Gastrocnemius medialis (tissue), 4 donors: ENCODE measurements at regions not wholly inside any gene's neighbourhood (a gene's known extent, or its start where the extent isn't known, plus 50 kb on each side); places are given as distances from the start of the nearest gene placed in this dataset.

Experiments
- ATAC-seq, 2 donors: fragments of 150-250 bp; one replicate each; pipeline ENCODE4 v1.9.1; 2016
- DNase-seq, 2 donors: peaks; one replicate each; pipeline ENCODE4 v3.0.0-alpha.2; 2019
- H3K27ac ChIP-seq, 4 donors: fragments of 200-600 bp; sonication (generic); 1 replicate in 1 of 4; 2 replicates in 3 of 4; pipeline ENCODE4 v1.5.1; 2016 to 2018; ENCODE audit warnings: mild to moderate bottlenecking in 2 of 4, moderate library complexity in 1 of 4
- H3K27me3 ChIP-seq, 3 donors: fragments of 200-600 bp; sonication (generic) in 2 of 3; 1 replicate in 1 of 3; 2 replicates in 2 of 3; pipeline versions ENCODE4 v1.5.1 to v1.6.0; 2016 to 2019; ENCODE audit warnings: mild to moderate bottlenecking in 1 of 3, moderate library complexity in 1 of 3
- H3K36me3 ChIP-seq, 2 donors: fragments of 200-600 bp; sonication (generic) in 1 of 2; one replicate each; pipeline ENCODE4 v1.5.1; 2017 to 2018
- H3K4me1 ChIP-seq, 2 donors: fragments of 200-600 bp; sonication (generic) in 1 of 2; one replicate each; pipeline ENCODE4 v1.5.1; 2016 to 2017; ENCODE audit warnings: mild to moderate bottlenecking in 2 of 2
- H3K4me3 ChIP-seq, 4 donors: fragments of 200-600 bp; sonication (generic) in 3 of 4; 1 replicate in 1 of 4; 2 replicates in 3 of 4; pipeline ENCODE4 v1.5.1; 2016 to 2019; ENCODE audit warnings: mild to moderate bottlenecking in 2 of 4
- H3K9me3 ChIP-seq, 3 donors: fragments of 200-600 bp; sonication (generic) in 2 of 3; 1 replicate in 1 of 3; 2 replicates in 2 of 3; pipeline ENCODE4 v1.5.1; 2016 to 2019
- POLR2A ChIP-seq, 2 donors: fragments of 450-650 bp; IDR thresholded peaks; one replicate each; pipeline ENCODE4 v1.6.1; 2017; ENCODE audit warnings: antibody characterized with exemption in 2 of 2, mild to moderate bottlenecking in 2 of 2, moderate library complexity in 2 of 2
- in situ Hi-C, 4 donors: fragments of 200-750 bp; cut with MboI; loops; one replicate each; pipeline versions ENCODE4 v1.15.0 to v1.8.0; 2017; ENCODE audit warnings: low sequenced_read_pairs in 4 of 4
- intact Hi-C: fragments of 100-400 bp; cut with DNase I; formaldehyde crosslinking; loops from one replicate; pipeline ENCODE4 v1.15.1; 2023; ENCODE audit warnings: low total_unique reads
- TF ChIP-seq, protein P1 (sequence below), 5 experiments: fragments of 450-650 bp in 3 of 5; fragments of 200-600 bp in 2 of 5; sonication (generic) in 2 of 5; IDR thresholded peaks in 4 of 5; conservative IDR thresholded peaks in 1 of 5; 1 replicate in 4 of 5; 2 replicates in 1 of 5; pipeline ENCODE4 v1.5.1; 2016 to 2019; ENCODE audit warnings: antibody characterized with exemption in 5 of 5, mild to moderate bottlenecking in 3 of 5, moderate library complexity in 3 of 5

DNA sequence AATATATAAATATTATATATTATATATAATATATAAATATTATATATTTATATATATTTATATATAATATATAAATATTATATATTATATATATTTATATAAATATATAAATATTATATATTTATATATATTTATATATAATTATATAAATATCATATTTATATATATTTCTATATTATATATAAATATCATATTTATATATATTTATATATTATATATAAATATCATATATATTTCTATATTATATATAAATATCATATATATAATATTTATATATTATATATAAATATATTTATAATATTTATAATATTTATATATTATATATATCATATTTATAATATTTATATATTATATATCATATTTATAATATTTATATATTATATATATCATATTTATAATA lies 321.4 kb downstream of the CDH2 start:
- intact Hi-C loops (no loop called here), in situ Hi-C loops (no loop called here)
- no peak overlapping the region for H3K27ac ChIP-seq
- H3K4me3 ChIP-seq = no peak overlapping the region
- H3K4me1 ChIP-seq = no peaks in the 10 kb centered on the region
- TF ChIP-seq POLR2A (IDR thresholded peaks at IDR 0.05) = no peak
- TF ChIP-seq, protein P1, sequence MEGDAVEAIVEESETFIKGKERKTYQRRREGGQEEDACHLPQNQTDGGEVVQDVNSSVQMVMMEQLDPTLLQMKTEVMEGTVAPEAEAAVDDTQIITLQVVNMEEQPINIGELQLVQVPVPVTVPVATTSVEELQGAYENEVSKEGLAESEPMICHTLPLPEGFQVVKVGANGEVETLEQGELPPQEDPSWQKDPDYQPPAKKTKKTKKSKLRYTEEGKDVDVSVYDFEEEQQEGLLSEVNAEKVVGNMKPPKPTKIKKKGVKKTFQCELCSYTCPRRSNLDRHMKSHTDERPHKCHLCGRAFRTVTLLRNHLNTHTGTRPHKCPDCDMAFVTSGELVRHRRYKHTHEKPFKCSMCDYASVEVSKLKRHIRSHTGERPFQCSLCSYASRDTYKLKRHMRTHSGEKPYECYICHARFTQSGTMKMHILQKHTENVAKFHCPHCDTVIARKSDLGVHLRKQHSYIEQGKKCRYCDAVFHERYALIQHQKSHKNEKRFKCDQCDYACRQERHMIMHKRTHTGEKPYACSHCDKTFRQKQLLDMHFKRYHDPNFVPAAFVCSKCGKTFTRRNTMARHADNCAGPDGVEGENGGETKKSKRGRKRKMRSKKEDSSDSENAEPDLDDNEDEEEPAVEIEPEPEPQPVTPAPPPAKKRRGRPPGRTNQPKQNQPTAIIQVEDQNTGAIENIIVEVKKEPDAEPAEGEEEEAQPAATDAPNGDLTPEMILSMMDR (IDR thresholded peaks at IDR 0.05 in 4 of 5, conservative IDR thresholded peaks at IDR 0.05 in 1 of 5) = no peak
- no peaks in the 10 kb centered on the region for H3K36me3 ChIP-seq
- H3K27me3 ChIP-seq = no peaks in the 10 kb centered on the region
- DNase-seq (no peak), ATAC-seq (no peak)
- no peaks in the 10 kb centered on the region for H3K9me3 ChIP-seq

DNA sequence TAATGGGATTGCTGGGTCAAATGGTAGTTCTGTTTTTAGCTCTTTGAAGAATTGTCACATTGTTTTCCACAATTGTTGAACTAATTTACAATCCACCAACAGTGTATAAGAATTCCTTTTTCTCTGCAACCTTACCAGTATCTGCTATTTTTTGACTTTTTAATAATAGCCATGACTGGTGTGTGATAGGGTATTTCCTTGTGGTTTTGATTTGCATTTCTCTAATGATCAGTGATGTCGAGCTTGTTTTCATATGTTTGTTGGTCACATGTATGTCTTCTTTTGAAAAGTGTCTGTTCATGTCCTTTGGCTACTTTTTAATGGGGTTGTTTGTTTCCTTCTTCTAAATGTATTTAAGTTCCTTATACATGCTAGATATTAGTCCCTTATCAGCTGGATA lies 322.3 kb downstream of the CDH2 start:
- no peak for TF ChIP-seq POLR2A (IDR thresholded peaks at IDR 0.05)
- TF ChIP-seq, protein P1 (IDR thresholded peaks at IDR 0.05 in 4 of 5, conservative IDR thresholded peaks at IDR 0.05 in 1 of 5) = no peak
- Histone ChIP-seq H3K27me3 (no peaks in the 10 kb centered on the region), H3K4me3 (no peak overlapping the region), H3K9me3 (no peaks in the 10 kb centered on the region), H3K36me3 (no peaks in the 10 kb centered on the region), H3K27ac (no peak overlapping the region), H3K4me1 (no peaks in the 10 kb centered on the region)
- no peak for DNase-seq
- in situ Hi-C loops = no loop called here
- no peak for ATAC-seq
- intact Hi-C loops = no loop called here

DNA sequence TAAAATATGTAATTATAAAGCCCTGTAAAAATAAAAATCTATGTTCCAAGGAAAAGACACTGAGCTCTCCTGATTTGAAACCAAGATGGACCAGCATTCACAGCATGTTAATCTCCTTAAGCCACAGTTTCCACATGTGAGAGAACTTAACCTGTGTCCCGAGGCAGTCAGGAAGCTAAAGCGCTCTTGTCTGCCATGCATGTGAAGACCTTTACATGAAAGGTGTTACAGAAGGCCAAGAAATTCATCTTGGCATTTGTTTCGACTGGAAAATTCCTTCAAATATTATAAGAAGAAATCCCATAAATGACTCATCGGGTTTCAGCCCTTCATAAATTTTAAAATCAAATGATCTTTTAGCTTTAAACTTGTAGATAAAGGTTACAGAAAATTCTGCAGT lies 328.6 kb downstream of the CDH2 start:
- intact Hi-C loops = no loop called here
- Histone ChIP-seq H3K27ac (no peak overlapping the region), H3K27me3 (no peaks in the 10 kb centered on the region), H3K9me3 (no peaks in the 10 kb centered on the region), H3K4me1 (no peaks in the 10 kb centered on the region), H3K36me3 (no peaks in the 10 kb centered on the region), H3K4me3 (no peak overlapping the region)
- no peak for TF ChIP-seq POLR2A (IDR thresholded peaks at IDR 0.05)
- TF ChIP-seq, protein P1 (IDR thresholded peaks at IDR 0.05 in 4 of 5, conservative IDR thresholded peaks at IDR 0.05 in 1 of 5) = no peak
- DNase-seq = no peak
- in situ Hi-C loops = no loop called here
- no peak for ATAC-seq

DNA sequence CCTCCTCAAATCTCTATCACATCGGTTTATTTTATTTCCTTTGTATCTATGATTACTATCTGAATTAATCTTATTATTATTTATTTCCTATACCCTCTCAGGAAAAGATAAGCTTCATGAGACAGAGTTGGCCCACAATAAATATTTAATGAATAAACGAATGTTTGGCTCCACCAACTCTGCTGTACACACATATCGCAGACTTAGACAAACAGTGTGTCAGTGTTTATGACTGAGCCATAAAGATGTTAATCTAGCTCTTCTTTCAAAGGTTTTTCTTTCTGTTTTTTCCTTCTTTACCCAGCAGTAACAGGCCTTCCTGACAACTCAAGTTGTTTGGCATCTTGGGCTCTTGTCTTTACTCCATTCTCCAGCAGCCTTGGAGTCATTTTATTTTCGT lies 329.5 kb downstream of the CDH2 start:
- ATAC-seq (no peak), DNase-seq (no peak)
- TF ChIP-seq POLR2A (IDR thresholded peaks at IDR 0.05) = no peak
- TF ChIP-seq, protein P1 (IDR thresholded peaks at IDR 0.05 in 4 of 5, conservative IDR thresholded peaks at IDR 0.05 in 1 of 5) = no peak
- in situ Hi-C loops (no loop called here), intact Hi-C loops (no loop called here)
- no peaks in the 10 kb centered on the region for H3K9me3 ChIP-seq
- H3K27ac ChIP-seq = no peak overlapping the region
- no peaks in the 10 kb centered on the region for H3K27me3 ChIP-seq
- H3K4me3 ChIP-seq = no peak overlapping the region
- no peaks in the 10 kb centered on the region for H3K4me1 ChIP-seq
- no peaks in the 10 kb centered on the region for H3K36me3 ChIP-seq

DNA sequence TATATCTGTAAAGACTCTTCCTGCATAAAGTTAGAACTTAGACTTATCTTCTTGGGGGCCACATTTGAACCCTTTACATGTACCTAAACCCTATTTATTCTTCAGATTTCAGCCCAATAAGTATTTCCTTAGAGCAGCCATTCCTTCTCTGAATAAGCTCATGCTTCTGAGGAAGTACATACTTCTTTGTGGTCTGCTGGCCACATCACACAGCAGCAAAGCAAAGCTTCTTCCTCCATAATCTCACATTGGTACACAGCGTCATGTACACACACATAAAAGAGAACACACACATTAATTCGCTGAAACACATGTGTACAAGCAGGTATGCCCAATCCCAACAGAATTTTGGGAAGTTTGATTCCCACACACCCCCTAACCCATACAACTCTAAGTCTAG lies 331.0 kb downstream of the CDH2 start:
- no peaks in the 10 kb centered on the region for H3K9me3 ChIP-seq
- no peak overlapping the region for H3K4me3 ChIP-seq
- TF ChIP-seq, protein P1 (IDR thresholded peaks at IDR 0.05 in 4 of 5, conservative IDR thresholded peaks at IDR 0.05 in 1 of 5) = no peak
- TF ChIP-seq POLR2A (IDR thresholded peaks at IDR 0.05) = no peak
- H3K4me1 ChIP-seq = no peaks in the 10 kb centered on the region
- no peaks in the 10 kb centered on the region for H3K27me3 ChIP-seq
- no peak overlapping the region for H3K27ac ChIP-seq
- in situ Hi-C loops = no loop called here
- intact Hi-C loops = no loop called here
- ATAC-seq = no peak
- DNase-seq = no peak
- H3K36me3 ChIP-seq = no peaks in the 10 kb centered on the region
